Neural crest cell (in vitro differentiated cells): ENCODE measurements at regions not wholly inside any gene's neighbourhood (a gene's known extent, or its start where the extent isn't known, plus 50 kb on each side); places are given as distances from the start of the nearest gene placed in this dataset.
"Not testable (repeated sequence)": the region's sequence is repeated elsewhere in the genome, so short reads cannot be mapped to it uniquely, and the experiment has no call there.

Source experiments
- DNase-seq: peaks from one replicate; pipeline ENCODE4 v3.0.0; 2021; ENCODE audit warnings: low read depth, mixed read lengths, low spot score
- H3K27ac Mint-ChIP-seq: one replicate; pipeline ENCODE4 v1.8.0; 2021; ENCODE audit warnings: mild to moderate bottlenecking, mixed read lengths; ENCODE audit not compliant: unreplicated experiment
- H3K27me3 Mint-ChIP-seq: 2 replicates; pipeline ENCODE4 v1.8.0; 2021; ENCODE audit warnings: low read depth, mild to moderate bottlenecking, mixed read lengths
- H3K36me3 Mint-ChIP-seq: 2 replicates; pipeline ENCODE4 v1.8.0; 2021; ENCODE audit warnings: low read depth, mild to moderate bottlenecking, mixed read lengths
- H3K4me1 Mint-ChIP-seq: 2 replicates; pipeline ENCODE4 v1.8.0; 2021; ENCODE audit warnings: mixed read lengths
- H3K4me3 Mint-ChIP-seq: one replicate; pipeline ENCODE4 v1.8.0; 2021; ENCODE audit warnings: mild to moderate bottlenecking, mixed read lengths
- H3K9me3 Mint-ChIP-seq: 2 replicates; pipeline ENCODE4 v1.8.0; 2021; ENCODE audit warnings: mixed read lengths
- TF ChIP-seq, protein P1 (sequence below): fragments of 200-600 bp; sonication (generic); conservative IDR thresholded peaks from 2 replicates; pipeline ENCODE4 v1.5.0; 2021; ENCODE audit warnings: antibody characterized with exemption, mild to moderate bottlenecking

DNA sequence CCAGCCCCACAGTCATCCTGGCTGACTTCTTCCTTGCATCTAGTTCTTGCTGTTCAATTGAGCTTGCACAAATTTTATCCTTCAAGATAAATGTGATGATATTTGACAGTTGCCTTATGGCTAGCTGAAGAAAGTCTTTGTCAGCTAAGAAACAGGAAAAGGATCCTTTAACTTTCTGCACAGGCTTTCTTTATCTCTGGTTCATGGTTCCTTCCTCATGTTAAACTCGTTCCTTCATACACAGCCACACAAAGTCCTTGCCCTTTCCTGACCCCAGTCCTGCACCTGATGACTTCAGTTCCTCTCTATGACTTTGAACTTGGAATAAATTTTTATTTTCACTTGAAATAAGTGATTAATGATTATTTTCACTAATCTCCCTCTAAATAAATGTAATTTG is 132.5 kb upstream of the PRSS3 start:
- no peak overlapping the region for H3K27ac Mint-ChIP-seq
- peaks cover under 1% of the 10 kb centered on the region for H3K9me3 Mint-ChIP-seq
- no peaks in the 10 kb centered on the region for H3K4me1 Mint-ChIP-seq
- TF ChIP-seq, protein P1, sequence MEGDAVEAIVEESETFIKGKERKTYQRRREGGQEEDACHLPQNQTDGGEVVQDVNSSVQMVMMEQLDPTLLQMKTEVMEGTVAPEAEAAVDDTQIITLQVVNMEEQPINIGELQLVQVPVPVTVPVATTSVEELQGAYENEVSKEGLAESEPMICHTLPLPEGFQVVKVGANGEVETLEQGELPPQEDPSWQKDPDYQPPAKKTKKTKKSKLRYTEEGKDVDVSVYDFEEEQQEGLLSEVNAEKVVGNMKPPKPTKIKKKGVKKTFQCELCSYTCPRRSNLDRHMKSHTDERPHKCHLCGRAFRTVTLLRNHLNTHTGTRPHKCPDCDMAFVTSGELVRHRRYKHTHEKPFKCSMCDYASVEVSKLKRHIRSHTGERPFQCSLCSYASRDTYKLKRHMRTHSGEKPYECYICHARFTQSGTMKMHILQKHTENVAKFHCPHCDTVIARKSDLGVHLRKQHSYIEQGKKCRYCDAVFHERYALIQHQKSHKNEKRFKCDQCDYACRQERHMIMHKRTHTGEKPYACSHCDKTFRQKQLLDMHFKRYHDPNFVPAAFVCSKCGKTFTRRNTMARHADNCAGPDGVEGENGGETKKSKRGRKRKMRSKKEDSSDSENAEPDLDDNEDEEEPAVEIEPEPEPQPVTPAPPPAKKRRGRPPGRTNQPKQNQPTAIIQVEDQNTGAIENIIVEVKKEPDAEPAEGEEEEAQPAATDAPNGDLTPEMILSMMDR = no peak
- H3K27me3 Mint-ChIP-seq = peaks cover 20% of the 10 kb centered on the region
- DNase-seq = no peak
- H3K36me3 Mint-ChIP-seq = no peaks in the 10 kb centered on the region
- no peak overlapping the region for H3K4me3 Mint-ChIP-seq

DNA sequence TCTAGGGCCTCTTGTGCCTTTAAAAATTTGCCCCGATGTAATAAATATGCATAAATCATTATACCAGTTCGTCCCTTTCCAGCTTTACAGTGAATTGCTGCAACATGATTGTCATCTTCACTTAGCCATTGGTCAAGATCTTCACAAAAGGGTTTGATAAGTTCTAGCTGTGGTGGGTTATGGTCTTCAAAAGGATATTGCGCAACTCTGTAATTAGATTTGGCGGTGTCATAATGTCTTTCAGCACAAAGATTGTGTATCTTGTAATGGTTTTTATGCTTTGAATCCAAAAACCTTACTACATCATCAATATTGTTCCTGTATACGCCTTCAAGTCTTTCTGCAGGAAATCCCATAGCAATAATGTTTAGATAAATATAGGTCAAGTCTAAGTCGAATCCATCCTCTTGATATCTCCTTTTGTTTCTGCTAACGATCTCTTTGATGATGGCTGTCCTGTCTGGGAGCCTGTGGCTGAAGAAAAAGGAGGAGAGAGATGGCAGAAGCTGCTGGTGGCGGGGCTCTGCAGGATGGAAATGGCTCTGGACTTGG is 119.1 kb upstream of the PRSS3 start:
- H3K27ac Mint-ChIP-seq = peak overlapping the region; percentile 97
- H3K4me3 Mint-ChIP-seq = peak overlapping the region; percentile 95
- DNase-seq, H3K36me3 Mint-ChIP-seq, H3K9me3 Mint-ChIP-seq, H3K27me3 Mint-ChIP-seq: not testable (repeated sequence)
- H3K4me1 Mint-ChIP-seq = peaks cover 31% of the 10 kb centered on the region

DNA sequence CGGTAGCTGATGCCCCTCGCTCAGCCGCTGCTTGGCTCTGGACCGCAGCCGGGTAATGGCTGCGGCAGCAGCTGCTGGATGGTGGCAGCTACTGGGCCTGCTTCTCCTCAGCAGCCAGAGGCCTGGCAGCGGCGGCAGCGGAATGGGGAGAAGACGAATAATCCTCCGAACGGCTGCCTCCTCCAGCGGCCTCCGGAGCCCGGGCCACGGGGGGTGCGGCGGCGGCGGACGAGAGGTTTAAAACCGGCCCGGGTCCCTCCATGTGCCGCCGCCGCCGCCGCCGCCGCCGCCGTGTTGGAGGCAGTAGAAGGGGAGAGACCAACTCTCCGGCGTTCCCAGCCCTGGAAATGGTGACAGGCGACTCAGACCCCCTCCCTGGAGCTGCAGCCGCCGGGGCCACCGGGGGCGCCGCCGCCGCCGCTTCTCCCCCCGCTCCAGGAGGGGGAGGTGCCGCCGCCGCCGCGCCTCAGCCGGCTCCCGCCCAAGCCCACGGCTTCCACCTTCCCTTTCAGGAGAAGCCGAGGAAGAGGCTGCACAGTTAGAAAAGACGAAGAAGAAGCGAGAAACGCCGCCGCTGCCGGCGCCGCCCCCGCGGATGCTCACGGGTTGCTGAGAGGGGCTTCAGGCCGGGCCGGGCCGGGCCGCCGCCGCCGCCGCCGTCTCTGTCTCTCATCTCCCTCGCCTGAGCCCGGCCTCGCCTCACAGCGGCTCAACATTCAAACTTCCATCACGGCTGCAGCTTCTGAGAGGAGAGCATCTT is 118.4 kb upstream of the PRSS3 start:
- H3K4me1 Mint-ChIP-seq = peaks cover 31% of the 10 kb centered on the region
- H3K27ac Mint-ChIP-seq = peak overlapping the region; percentile 97
- peak overlapping the region; percentile 95 for H3K4me3 Mint-ChIP-seq
- DNase-seq = peak; percentile 63
- H3K9me3 Mint-ChIP-seq = no peaks in the 10 kb centered on the region
- peaks cover 7% of the 10 kb centered on the region for H3K36me3 Mint-ChIP-seq
- TF ChIP-seq, protein P1 = no peak
- H3K27me3 Mint-ChIP-seq = no peaks in the 10 kb centered on the region

DNA sequence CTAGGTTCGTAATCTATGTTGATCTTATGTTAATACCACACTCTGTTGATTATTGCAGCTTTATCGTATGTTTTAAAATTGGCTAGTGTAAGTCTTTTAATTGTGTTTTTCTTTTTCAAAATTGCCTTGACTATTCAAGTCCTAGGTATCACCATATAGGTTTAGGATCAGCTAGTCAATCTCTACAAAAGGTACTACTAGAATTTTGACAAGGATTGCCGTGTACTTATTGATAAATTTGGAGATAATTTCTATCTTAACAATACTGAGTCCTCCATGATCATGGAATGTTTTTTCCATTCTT is 117.9 kb upstream of the PRSS3 start:
- Mint-ChIP-seq H3K4me3 (peak overlapping the region; percentile 95), H3K27ac (peak overlapping the region; percentile 85), H3K4me1 (peaks cover 31% of the 10 kb centered on the region), H3K36me3 (peaks cover 7% of the 10 kb centered on the region), H3K27me3 (no peaks in the 10 kb centered on the region), H3K9me3 (no peaks in the 10 kb centered on the region)
- no peak for DNase-seq
- TF ChIP-seq, protein P1 = no peak

DNA sequence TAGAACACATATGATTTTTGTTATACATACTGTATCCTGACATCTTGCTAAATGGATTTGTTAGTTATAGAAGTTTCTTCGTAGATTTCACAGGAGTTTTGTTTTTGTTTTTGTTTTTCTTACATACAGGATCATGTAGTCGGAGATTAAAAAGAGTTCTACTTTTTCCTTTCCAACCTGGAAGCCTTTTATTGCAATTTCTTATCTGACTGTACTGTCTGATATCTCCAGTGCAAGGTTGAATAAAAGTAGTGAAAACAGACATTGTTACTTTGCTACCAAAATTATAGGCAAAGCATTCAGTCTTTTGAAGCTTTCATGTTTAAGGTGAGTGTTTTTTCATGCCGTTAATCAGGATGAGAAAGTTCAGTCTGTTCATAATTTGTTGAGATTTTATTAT is 117.4 kb upstream of the PRSS3 start:
- no peaks in the 10 kb centered on the region for H3K9me3 Mint-ChIP-seq
- H3K27ac Mint-ChIP-seq = no peak overlapping the region
- peaks cover 31% of the 10 kb centered on the region for H3K4me1 Mint-ChIP-seq
- peak overlapping the region; percentile 95 for H3K4me3 Mint-ChIP-seq
- no peaks in the 10 kb centered on the region for H3K27me3 Mint-ChIP-seq
- no peak for DNase-seq
- peaks cover 7% of the 10 kb centered on the region for H3K36me3 Mint-ChIP-seq
- TF ChIP-seq, protein P1 = no peak

DNA sequence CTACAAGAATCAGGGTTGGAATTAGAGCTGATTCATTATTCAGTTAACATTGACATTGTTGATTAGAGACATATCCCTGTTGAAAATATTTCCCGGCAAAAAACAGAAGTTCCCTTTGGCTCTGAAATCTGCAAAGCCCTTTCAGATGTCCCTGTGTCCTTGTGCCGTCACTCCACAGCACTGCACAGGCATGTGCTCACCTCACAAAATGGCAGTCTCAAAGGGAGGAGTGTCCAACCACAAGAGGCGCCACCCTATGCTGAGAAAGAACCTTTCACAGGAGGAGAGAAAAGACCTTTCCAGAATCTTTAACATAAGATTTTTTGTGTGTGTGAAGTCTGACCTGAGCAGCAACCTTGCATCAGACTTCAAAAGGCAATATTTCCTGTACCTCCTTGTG is 112.8 kb upstream of the PRSS3 start:
- no peak overlapping the region for H3K4me3 Mint-ChIP-seq
- TF ChIP-seq, protein P1 = no peak
- peaks cover 13% of the 10 kb centered on the region for H3K4me1 Mint-ChIP-seq
- no peaks in the 10 kb centered on the region for H3K27me3 Mint-ChIP-seq
- no peaks in the 10 kb centered on the region for H3K9me3 Mint-ChIP-seq
- no peak for DNase-seq
- peaks cover 9% of the 10 kb centered on the region for H3K36me3 Mint-ChIP-seq
- no peak overlapping the region for H3K27ac Mint-ChIP-seq
